Stimulated activated CD8-positive, alpha-beta memory T cell treated with anti-CD3 and anti-CD28 coated beads, Interleukin-15, amount 100 ng/mL, for 48 hours (primary cell): ENCODE measurements at regions not wholly inside any gene's neighbourhood (a gene's known extent, or its start where the extent isn't known, plus 50 kb on each side); places are given as distances from the start of the nearest gene placed in this dataset.

Experiments used
- DNase-seq, 2 donors: peaks; one replicate each; pipeline ENCODE4 v3.0.0-alpha.2; 2020; ENCODE audit warnings: low read depth in 2 of 2

- DNase-seq = no peak
Observed at GRCh38 chr18:41353777-41354528, 601.1 kb upstream of the PIK3C3 start.

- DNase-seq = no peak
Observed at GRCh38 chr18:41351430-41351829, 603.6 kb upstream of the PIK3C3 start.

- no peak for DNase-seq
Observed at GRCh38 chr18:41347057-41347456, 608.0 kb upstream of the PIK3C3 start.

GRCh38 chr18:41343808-41344207 is 611.2 kb upstream of the PIK3C3 start:
- DNase-seq = no peak

- DNase-seq = no peak
Observed at GRCh38 chr18:41338341-41338740, 616.7 kb upstream of the PIK3C3 start.

- DNase-seq = no peak
Observed at GRCh38 chr18:41331661-41332060, 623.4 kb upstream of the PIK3C3 start.

- no peak for DNase-seq
Observed at GRCh38 chr18:41326311-41326710, 628.7 kb upstream of the PIK3C3 start.

- no peak for DNase-seq
Observed at GRCh38 chr18:41324934-41325333, 630.1 kb upstream of the PIK3C3 start.

- no peak for DNase-seq
Observed at GRCh38 chr18:41324020-41324791, 630.8 kb upstream of the PIK3C3 start.

GRCh38 chr18:41323044-41323443 is 632.0 kb upstream of the PIK3C3 start:
- DNase-seq = no peak

GRCh38 chr18:41320100-41320499 is 634.9 kb upstream of the PIK3C3 start:
- DNase-seq = no peak

GRCh38 chr18:41315134-41315533 is 639.9 kb upstream of the PIK3C3 start:
- DNase-seq = no peak

GRCh38 chr18:41311571-41312547 is 643.2 kb upstream of the PIK3C3 start:
- no peak for DNase-seq

- DNase-seq = no peak
Observed at GRCh38 chr18:41297740-41298139, 657.3 kb upstream of the PIK3C3 start.

- DNase-seq = no peak
Observed at GRCh38 chr18:41269294-41269693, 685.7 kb upstream of the PIK3C3 start.

- no peak for DNase-seq
Observed at GRCh38 chr18:41268271-41268670, 686.8 kb upstream of the PIK3C3 start.

- DNase-seq = no peak
Observed at GRCh38 chr18:41266616-41267015, 688.4 kb upstream of the PIK3C3 start.

- no peak for DNase-seq
Observed at GRCh38 chr18:41266204-41266603, 688.8 kb upstream of the PIK3C3 start.

- no peak for DNase-seq
Observed at GRCh38 chr18:41265047-41265446, 690.0 kb upstream of the PIK3C3 start.

- DNase-seq = no peak
Observed at GRCh38 chr18:41263956-41264355, 691.1 kb upstream of the PIK3C3 start.

GRCh38 chr18:41262688-41263087 is 692.3 kb upstream of the PIK3C3 start:
- no peak for DNase-seq

GRCh38 chr18:41244591-41245037 is 710.4 kb upstream of the PIK3C3 start:
- no peak for DNase-seq
